ENCODE measurements at regions not wholly inside any gene's neighbourhood (a gene's known extent, or its start where the extent isn't known, plus 50 kb on each side); places are given as distances from the start of the nearest gene placed in this dataset.

GRCh38 chr20:9981829-9982228 is 53.0 kb upstream of the ANKEF1 start:
- no peak for DNase-seq

- DNase-seq = peak in 1 of 2 experiments; percentile 15
Observed at GRCh38 chr20:9978397-9979004, 56.3 kb upstream of the ANKEF1 start.

DNA sequence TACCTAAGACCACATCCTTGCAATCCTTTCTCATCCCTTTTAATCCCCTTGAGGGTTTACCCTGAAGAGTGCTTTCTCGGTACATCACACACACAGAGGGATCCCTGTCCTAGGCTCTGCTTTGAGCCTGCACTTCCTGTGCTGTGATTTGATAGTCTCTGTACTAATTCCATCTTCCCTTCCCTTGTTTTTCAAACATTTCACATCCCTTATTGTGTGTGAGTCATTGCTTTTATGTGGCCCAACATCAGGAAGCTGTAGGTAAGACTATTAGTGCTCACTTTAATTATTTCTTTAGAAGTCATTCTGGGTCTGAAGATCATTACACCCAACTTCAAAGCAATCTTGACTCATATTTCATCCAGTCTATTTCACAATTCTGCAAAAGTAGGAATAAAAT is 57.2 kb upstream of the ANKEF1 start:
- no peak for DNase-seq

- DNase-seq = no peak
Observed at GRCh38 chr20:9974324-9974723, 60.5 kb upstream of the ANKEF1 start.

DNA sequence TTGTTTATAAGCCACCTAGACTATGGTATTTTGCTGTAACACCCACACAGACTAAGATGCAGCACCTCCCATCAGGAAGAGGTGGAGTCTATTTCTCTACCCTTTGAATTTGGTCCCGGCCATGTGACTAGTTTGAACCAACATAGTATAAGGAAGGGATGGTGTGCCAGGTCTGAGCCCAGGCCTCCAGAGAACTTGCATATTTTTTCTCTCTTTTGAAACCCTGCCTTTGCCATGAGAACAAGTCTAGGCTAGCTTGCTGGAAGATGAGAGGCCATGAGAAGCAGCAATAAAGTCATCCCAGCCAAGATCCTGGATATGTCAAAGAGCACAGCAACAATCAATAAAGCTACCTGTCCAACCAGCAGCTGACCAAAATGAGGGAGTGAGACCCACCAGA is 63.0 kb upstream of the ANKEF1 start:
- DNase-seq = no peak

DNA sequence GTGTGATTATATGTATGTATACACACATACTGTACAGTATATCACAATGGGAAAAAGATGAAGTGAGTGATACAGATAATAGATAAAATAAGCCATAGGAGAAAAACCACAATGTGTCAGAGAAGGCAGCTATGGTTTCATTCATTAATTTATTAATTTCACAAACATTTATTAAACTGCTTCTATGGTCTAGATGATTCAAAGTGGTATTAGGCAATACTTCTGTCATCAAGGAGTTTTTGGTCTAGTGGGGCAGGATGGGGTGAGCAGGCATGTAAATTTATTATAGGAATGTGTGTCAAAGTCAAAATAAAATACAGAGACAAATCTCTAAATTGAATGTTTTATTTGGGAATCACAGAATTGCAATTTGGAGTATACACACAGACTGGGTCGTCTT is 65.2 kb upstream of the ANKEF1 start:
- no peak for DNase-seq

DNA sequence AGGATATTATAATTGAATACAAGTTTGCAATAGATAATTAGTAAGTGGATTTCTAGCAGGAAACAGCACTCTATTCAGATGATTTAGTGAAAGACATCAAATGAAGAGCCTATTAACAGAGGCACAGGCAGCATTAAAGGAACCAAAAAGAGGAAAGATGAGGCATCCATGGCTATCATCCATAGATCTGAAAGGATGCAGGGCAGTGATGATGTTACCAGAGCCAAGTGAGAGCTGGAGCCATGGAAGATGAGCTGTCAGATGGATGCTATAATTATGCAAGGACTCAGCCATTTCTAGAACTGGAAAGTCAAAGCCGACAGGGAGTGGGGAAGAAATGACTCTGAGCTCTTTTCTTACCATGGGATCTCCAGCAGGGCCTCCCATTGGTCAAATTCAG is 66.8 kb upstream of the ANKEF1 start:
- DNase-seq = no peak

- no peak for DNase-seq
Observed at GRCh38 chr20:9966966-9967365, 67.8 kb upstream of the ANKEF1 start.

DNA sequence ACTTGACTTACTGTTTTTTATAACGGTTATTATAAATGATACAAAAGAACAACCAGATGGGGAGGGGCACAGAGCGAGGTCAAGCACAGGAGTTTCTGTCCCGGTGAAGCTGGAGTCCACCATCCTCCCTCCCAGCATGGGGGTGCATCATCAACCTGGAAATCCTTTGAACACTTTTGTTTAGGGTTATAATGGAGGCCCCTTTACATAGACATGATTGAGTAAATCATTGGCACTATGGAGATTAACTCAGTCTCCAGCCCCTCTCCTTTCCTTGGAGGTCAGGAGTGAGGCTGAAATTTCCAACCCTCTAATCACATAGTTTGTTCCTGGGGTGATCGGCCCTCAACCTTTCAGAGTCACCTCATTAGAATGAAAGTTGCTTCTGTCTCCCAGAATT is 71.8 kb upstream of the ANKEF1 start:
- no peak for DNase-seq

DNA sequence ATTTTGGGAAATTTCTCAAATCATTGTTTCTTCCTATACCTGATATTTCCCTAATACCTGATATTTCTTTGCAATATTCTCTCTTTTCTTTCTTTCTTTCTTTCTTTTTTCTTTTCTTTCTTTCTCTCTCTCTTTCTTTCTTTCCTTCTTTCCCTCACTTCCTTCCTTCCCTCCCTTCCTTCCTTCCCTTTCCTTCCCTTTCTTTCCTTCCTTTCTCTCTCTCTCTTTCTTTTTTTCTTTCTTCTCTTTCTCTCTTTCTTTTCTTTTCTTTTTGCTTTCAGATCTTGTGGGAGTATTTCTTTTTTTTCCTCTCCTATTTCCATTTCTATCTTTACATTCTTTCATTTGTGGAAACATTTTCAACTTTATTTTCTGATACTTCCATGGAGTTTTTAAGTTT is 76.1 kb upstream of the ANKEF1 start:
- no peak for DNase-seq

DNA sequence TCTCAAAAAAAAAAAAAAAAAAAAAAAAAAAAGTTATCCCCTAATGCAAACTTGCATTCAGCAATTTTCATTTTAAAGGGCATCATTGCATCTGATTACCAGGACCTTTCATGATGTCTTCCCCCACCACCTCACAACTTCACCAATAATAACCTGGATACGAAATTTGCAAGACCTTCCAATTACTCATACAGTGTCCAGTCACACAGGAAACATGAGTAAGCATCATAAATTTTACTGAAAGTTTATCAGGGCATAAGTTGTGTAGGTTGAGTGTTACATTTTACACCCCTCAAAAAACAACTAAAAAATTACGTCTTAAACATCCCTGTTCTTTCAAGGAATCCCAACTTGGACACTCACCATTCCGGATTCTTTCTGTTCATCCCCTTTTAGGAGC is 79.1 kb upstream of the ANKEF1 start:
- DNase-seq = no peak

DNA sequence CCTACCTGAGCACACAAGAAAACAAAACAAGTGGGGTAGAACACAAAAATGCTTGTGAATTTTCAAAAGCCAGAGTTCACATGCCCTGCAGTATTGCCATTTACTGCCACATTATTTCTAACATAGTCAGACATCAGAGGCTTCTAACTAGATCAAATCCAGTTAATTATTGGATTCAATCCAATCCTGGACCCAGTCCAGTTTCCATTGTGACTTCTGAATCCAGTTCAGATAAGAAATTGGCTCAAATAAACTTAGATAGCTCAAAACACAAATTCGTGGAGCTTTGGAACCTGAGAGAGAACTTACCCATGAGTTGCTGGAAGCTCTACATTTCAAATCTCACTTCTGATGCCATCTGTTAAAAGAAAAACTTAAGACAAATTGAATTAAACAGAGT is 85.2 kb upstream of the ANKEF1 start:
- DNase-seq = no peak

GRCh38 chr20:9945408-9945807 is 89.4 kb upstream of the ANKEF1 start:
- no peak for DNase-seq

DNA sequence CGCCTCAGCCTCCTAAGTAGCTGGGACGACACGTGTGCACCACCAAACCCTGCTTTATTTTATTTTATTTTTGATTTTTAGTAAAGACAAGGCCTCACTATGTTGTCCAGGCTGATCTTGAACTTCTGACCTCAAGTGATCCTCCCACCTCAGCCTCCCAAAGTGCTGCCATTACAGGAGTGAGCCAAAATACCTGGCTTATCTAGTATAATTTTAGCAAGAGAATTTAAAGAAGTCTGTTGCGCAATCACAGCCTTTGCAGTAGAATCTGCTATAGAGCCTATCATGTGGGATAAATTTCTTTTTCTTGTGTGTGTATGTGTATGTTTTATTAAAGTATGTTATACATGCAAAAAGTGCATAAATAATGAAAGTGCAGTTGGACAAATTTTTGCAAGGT is 92.1 kb upstream of the ANKEF1 start:
- no peak for DNase-seq

- DNase-seq = no peak
Observed at GRCh38 chr20:9940329-9940728, 94.5 kb upstream of the ANKEF1 start.

GRCh38 chr20:9939231-9939630 is 95.6 kb upstream of the ANKEF1 start:
- DNase-seq = no peak

GRCh38 chr20:9935285-9935684 is 96.4 kb upstream of the PAK5 start:
- DNase-seq = no peak

GRCh38 chr20:9930142-9930541 is 91.3 kb upstream of the PAK5 start:
- no peak for DNase-seq

DNA sequence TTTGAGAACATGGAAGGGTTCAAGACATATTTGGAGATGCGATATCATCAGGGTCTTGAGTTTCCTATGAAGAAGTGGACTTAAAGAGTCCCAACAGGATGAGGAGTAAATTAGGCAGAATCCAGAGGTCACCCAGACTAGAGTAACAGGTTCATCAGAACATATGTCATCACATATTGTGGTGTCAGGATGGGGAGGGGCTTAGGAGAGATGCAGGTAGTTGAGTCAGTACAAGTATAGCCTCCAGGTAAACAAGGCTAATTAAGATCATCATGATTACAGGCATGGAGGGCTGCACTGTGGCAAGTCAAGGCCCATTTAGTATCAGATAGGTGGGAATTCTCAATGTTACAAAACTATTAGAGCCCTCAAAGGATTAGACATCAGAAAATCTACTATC is 90.1 kb upstream of the PAK5 start:
- DNase-seq = no peak

- DNase-seq = no peak
Observed at GRCh38 chr20:9928281-9928737, 89.4 kb upstream of the PAK5 start.

DNA sequence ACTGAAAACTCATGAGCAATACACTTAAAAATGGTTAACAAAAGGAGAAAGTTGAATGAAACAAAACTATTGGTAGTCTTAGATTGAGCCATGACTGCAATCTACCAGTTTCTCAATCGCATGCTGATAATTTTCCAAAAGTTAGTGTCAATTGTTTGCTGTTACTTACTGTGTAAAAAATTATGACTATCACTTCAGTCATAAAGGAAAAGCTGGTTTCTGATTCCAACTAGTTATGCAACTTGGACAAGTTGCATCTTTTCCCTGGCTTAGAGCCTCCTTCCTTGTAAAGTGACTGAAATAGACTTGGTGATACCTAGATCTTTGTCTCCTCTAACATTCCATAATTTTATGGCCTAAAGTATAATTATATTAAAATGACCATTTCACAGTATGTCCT is 88.3 kb upstream of the PAK5 start:
- no peak for DNase-seq

DNA sequence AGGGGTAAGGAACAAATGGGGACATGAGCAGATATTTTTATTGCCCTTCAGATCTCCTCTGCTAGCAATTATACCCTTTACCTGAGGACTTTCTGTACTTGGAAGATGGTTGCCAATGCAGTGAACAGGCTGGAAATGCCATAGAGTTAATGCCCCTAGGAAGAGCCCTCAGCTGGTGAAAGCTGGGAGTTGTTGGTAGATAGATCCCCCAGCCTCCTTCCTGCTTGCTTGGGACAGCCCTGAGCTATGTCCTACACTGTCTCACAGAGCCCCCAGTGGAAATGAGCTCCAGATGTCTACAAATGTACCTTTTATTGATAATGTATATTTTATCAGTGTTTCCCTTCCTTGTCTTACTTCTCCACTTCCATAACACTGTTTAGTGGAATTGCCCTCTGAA is 87.6 kb upstream of the PAK5 start:
- DNase-seq = no peak

DNA sequence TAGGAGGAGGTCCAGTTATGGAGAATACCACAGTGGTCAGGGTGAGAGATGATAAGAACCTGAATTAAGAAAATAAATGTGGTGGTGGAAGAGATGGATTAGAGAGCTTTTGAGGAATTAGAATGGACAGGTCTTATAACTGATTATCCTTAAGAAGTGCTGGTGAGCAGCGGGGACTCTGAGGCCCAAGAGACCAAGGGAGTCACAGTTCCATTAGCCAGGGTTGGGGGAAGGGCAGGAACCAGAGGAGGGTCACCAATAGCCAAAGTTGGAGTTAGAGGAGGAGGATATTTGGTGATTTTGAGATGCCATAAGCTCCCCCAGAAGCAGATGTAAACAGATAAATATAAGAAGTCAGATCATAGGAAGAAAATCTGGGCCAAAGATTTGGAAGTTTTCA is 87.1 kb upstream of the PAK5 start:
- DNase-seq = no peak

DNA sequence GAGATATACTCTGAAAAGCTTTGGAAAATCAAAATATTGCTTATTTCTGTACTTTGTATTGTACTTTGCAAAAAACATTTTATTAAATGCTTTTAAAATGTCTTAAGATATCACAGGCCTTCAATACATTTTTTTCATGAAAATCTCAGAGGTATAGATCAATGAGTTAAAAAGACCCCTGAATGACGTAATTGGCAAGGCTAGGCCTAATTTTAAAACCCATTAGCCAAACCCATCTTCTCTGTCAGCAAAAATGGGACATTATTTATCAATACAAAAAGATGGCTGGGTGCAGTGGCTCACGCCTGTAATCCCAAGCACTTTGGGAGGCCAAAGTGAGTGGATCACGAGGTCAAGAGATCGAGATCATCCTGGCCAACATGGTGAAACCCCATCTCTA is 84.8 kb upstream of the PAK5 start:
- no peak for DNase-seq

DNA sequence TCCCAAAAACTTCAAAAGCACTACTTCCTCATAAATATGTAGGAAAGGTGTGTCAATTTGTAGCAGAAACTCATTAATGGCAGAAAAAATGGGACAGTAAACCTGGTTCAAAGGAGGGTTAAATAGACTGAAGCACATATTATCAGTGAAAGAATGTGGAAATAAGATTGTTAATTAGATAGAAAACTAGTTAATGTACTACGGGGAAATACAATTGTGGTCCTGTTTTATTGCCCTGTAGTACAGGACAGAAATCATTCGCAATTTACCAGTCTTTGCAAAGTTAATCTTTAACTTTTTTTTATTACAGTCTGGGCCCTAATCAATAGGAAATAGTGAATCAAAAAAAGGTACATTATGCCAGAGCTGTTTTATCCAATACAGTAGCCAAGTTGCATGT is 82.0 kb upstream of the PAK5 start:
- DNase-seq = no peak

Data from activated CD4-positive, alpha-beta T cell treated with anti-CD3 and anti-CD28 coated beads, Interleukin-2, amount 50 U/mL, for 48 hours (primary cell).